Upper lobe of left lung (tissue), 6 donors: ENCODE measurements at regions not wholly inside any gene's neighbourhood (a gene's known extent, or its start where the extent isn't known, plus 50 kb on each side); places are given as distances from the start of the nearest gene placed in this dataset.

Experiments
- ATAC-seq, 2 donors: fragments of 200-7000 bp; cut with Tn5 transposase; one replicate each; pipeline ENCODE4 v1.9.1; 2022; ENCODE audit warnings: mild to moderate bottlenecking in 2 of 2, moderate library complexity in 2 of 2; ENCODE audit not compliant: low FRiP score in 2 of 2
- DNase-seq, 2 donors: peaks; one replicate each; pipeline ENCODE4 v3.0.0-alpha.2; 2019 to 2020
- H3K27ac ChIP-seq, 4 donors: fragments of 200-600 bp; sonication (generic); one replicate each; pipeline ENCODE4 v1.5.1; 2016 to 2019
- H3K27me3 ChIP-seq, 4 donors: fragments of 200-600 bp; sonication (generic); one replicate each; pipeline ENCODE4 v1.5.1; 2017 to 2019
- H3K36me3 ChIP-seq, 4 donors: fragments of 200-600 bp; sonication (generic); one replicate each; pipeline ENCODE4 v1.5.1; 2016 to 2019
- H3K4me1 ChIP-seq, 4 donors: fragments of 200-600 bp; sonication (generic); one replicate each; pipeline ENCODE4 v1.5.1; 2018 to 2019
- H3K4me3 ChIP-seq, 4 donors: fragments of 200-600 bp; sonication (generic); one replicate each; pipeline ENCODE4 v1.5.1; 2017 to 2019; ENCODE audit warnings: mild to moderate bottlenecking in 2 of 4, moderate library complexity in 1 of 4
- H3K9me3 ChIP-seq, 4 donors: fragments of 200-600 bp; sonication (generic); one replicate each; pipeline ENCODE4 v1.5.1; 2018 to 2019
- CTCF ChIP-seq, 6 experiments: fragments of 450-650 bp in 4 of 6; fragments of 200-600 bp in 2 of 6; sonication (generic) in 2 of 6; IDR thresholded peaks; one replicate each; pipeline ENCODE4 v1.5.1; 2016 to 2019; ENCODE audit warnings: antibody characterized with exemption in 6 of 6
- EP300 ChIP-seq, 4 donors: sonication (generic); formaldehyde crosslinking; IDR thresholded peaks; one replicate each; pipeline ENCODE4 v1.5.1; 2017; ENCODE audit warnings: antibody characterized with exemption in 4 of 4, control low read depth in 2 of 4
- POLR2A ChIP-seq, 4 donors: fragments of 450-650 bp; IDR thresholded peaks; one replicate each; pipeline ENCODE4 v1.5.1; 2016 to 2017; ENCODE audit warnings: antibody characterized with exemption in 4 of 4, mild to moderate bottlenecking in 2 of 4
- POLR2AphosphoS5 ChIP-seq, 2 donors: sonication (generic); formaldehyde crosslinking; IDR thresholded peaks; one replicate each; pipeline ENCODE4 v1.5.1; 2017; ENCODE audit warnings: antibody characterized with exemption in 2 of 2
- WGBS, 2 donors: methylation state at CpG; one replicate each; pipeline ENCODE4 v1.1.5; 2017 to 2018; 5-methylcytosine and 5-hydroxymethylcytosine counted together
- donor health status: DM: no; HTN: no; CAD: no; lungs with moderate emphysema.
- donor health status: DM: no; HTN: yes; CAD: no; lungs with severe emphysema.

GRCh38 chr11:15810082-15810481 lies 546.3 kb downstream of the SOX6 start:
- DNase-seq (no peak), ATAC-seq (no peak)
- no peak overlapping the region for H3K27ac ChIP-seq
- H3K27me3 ChIP-seq: no peaks in the 10 kb centered on the region
- H3K4me1 ChIP-seq: no peaks in the 10 kb centered on the region
- no peak overlapping the region for H3K4me3 ChIP-seq
- TF ChIP-seq POLR2AphosphoS5 (IDR thresholded peaks at IDR 0.05): no peak
- H3K36me3 ChIP-seq: no peaks in the 10 kb centered on the region
- WGBS, 2 donors: 90 to 93% methylated on average over 3 of the region's 3 CpGs
- no peaks in the 10 kb centered on the region for H3K9me3 ChIP-seq

GRCh38 chr11:15810525-15810924 lies 545.8 kb downstream of the SOX6 start:
- H3K36me3 ChIP-seq: no peaks in the 10 kb centered on the region
- no peak for ATAC-seq
- no peak overlapping the region for H3K4me3 ChIP-seq
- 79 to 81% methylated on average over 2 of the region's 2 CpGs for WGBS, 2 donors
- H3K9me3 ChIP-seq: no peaks in the 10 kb centered on the region
- no peak overlapping the region for H3K27ac ChIP-seq
- no peaks in the 10 kb centered on the region for H3K27me3 ChIP-seq
- DNase-seq: no peak
- peaks cover 0 to 4% (median 2%) of the 10 kb centered on the region in 4 donors for H3K4me1 ChIP-seq
- TF ChIP-seq POLR2AphosphoS5 (IDR thresholded peaks at IDR 0.05) (no peak), EP300 (IDR thresholded peaks at IDR 0.05) (no peak), CTCF (IDR thresholded peaks at IDR 0.05) (no peak), POLR2A (IDR thresholded peaks at IDR 0.05) (no peak)

GRCh38 chr11:15815246-15816195 lies 540.8 kb downstream of the SOX6 start:
- Histone ChIP-seq H3K27ac (peak overlapping the region in 2 of 4 donors; percentile 11 to 48), H3K9me3 (no peaks in the 10 kb centered on the region), H3K27me3 (no peaks in the 10 kb centered on the region), H3K4me1 (peaks cover 0 to 14% (median 10%) of the 10 kb centered on the region in 4 donors), H3K4me3 (no peak overlapping the region), H3K36me3 (no peaks in the 10 kb centered on the region)
- DNase-seq (no peak), ATAC-seq (peak in 1 of 2 donors; percentile 54)
- WGBS, 2 donors: 60 to 70% methylated on average over 4 of the region's 4 CpGs
- TF ChIP-seq EP300 (IDR thresholded peaks at IDR 0.05): no peak
- TF ChIP-seq CTCF (IDR thresholded peaks at IDR 0.05): no peak
- no peak for TF ChIP-seq POLR2A (IDR thresholded peaks at IDR 0.05)
- no peak for TF ChIP-seq POLR2AphosphoS5 (IDR thresholded peaks at IDR 0.05)

- 59 to 61% methylated on average over 2 of the region's 2 CpGs for WGBS, 2 donors
- DNase-seq (peak in 1 of 2 donors; percentile 41), ATAC-seq (peak; percentile 62 to 84)
- no peaks in the 10 kb centered on the region for H3K9me3 ChIP-seq
- no peak overlapping the region for H3K4me3 ChIP-seq
- peaks cover 0 to 14% (median 10%) of the 10 kb centered on the region in 4 donors for H3K4me1 ChIP-seq
- no peaks in the 10 kb centered on the region for H3K27me3 ChIP-seq
- peak overlapping the region in 1 of 4 donors; percentile 8 for H3K27ac ChIP-seq
- no peaks in the 10 kb centered on the region for H3K36me3 ChIP-seq
- no peak for TF ChIP-seq POLR2AphosphoS5 (IDR thresholded peaks at IDR 0.05)
- TF ChIP-seq EP300 (IDR thresholded peaks at IDR 0.05): no peak
- TF ChIP-seq POLR2A (IDR thresholded peaks at IDR 0.05): no peak
- TF ChIP-seq CTCF (IDR thresholded peaks at IDR 0.05): no peak
Measured at GRCh38 chr11:15816260-15816871, 540.0 kb downstream of the SOX6 start.

GRCh38 chr11:15817001-15817400 lies 539.3 kb downstream of the SOX6 start:
- TF ChIP-seq POLR2AphosphoS5 (IDR thresholded peaks at IDR 0.05) (no peak), CTCF (IDR thresholded peaks at IDR 0.05) (no peak), EP300 (IDR thresholded peaks at IDR 0.05) (no peak), POLR2A (IDR thresholded peaks at IDR 0.05) (no peak)
- WGBS, 2 donors: 87 to 93% methylated on average over 5 of the region's 5 CpGs

More at GRCh38 chr11:15817001-15817400, 539.3 kb downstream of the SOX6 start:
- H3K27me3 ChIP-seq: no peaks in the 10 kb centered on the region
- no peak overlapping the region for H3K4me3 ChIP-seq
- DNase-seq: no peak
- H3K27ac ChIP-seq: no peak overlapping the region
- ATAC-seq: peak in 1 of 2 donors; percentile 31
- peaks cover 0 to 14% (median 10%) of the 10 kb centered on the region in 4 donors for H3K4me1 ChIP-seq
- no peaks in the 10 kb centered on the region for H3K9me3 ChIP-seq
- no peaks in the 10 kb centered on the region for H3K36me3 ChIP-seq
